GM19099 (cell line): ENCODE measurements at regions not wholly inside any gene's neighbourhood (a gene's known extent, or its start where the extent isn't known, plus 50 kb on each side); places are given as distances from the start of the nearest gene placed in this dataset.

ENCODE experiments used
- POLR2A ChIP-seq: IDR thresholded peaks from 3 replicates; pipeline ENCODE4 v1.6.1; 2011; ENCODE audit warnings: low read depth; ENCODE audit not compliant: insufficient read length; ENCODE audit errors: extremely low read depth

DNA sequence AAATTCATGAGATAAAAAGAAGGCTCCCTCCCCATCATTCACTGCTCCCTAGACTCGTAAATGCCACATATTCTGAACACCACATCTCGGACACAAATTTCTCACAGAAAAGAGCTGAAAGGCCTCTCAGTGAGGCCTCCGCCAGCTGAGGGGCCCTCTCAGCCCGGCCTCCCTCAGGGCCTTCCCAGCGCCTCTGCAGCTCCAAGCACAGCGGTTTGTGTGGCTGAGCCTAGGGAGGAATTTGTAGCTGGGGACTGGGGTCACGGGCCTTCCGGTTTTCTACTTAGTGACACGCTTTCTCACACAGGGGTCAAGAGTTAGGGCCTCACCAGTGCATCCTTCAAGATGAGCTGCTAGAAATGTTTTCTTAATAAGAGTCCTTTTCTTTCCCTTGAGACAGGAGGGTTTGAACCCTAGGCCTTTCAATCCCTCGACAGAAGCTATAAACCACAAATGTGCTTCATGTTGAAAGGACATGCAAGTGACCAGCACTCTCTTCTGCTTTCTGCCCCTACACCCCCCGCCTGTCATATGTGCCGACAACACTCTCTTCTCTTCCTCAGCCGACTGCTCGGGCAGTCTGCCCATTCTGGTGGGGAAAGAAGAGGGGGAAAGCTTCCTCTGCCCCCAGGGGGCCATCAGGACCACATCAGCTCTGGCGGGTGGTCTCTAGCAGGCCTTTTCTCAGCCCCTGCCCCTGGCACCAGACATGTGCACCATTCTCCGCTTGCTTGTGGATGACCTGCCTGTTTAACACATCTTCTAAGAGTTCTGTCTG is 104.9 kb downstream of the CHIC2 start:
- TF ChIP-seq POLR2A = no peak

DNA sequence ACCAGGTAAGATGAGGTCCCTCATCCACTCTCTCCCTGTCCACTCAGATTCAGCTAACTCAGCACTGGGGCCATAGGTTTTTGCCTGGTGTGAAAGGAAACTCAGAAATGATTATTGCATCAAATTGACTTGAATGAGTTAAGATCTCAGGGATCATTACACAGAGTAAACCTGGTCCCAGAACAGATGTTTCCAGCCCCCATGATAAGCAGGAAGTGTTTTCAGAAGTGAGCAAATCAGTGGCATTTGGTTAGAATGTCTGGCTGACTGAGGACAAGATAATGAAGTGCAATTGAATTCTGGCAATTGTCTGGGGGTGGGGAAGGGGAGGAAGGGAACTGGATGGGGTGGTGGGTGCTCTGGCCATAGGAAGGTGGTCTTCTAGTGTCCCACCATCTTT is 108.0 kb downstream of the CHIC2 start:
- no peak for TF ChIP-seq POLR2A

DNA sequence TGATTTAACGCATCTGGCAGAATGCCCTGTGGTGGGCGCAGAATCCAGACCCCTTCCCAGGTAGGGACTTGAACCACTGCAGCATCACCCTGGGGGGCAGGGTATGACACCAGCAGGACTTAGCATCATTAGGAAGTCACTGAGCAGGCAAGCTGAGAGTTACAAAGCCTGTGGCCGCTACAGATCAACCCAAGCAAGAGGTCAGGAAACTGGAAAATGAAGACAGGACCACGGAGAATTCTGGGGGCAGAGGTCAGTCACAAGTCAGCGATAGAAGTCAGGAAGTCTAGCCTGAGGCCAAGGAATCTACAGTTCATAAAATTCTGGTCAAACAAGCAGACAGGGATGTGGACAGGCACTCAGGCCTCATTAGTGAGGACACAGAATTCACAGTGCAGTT is 108.4 kb downstream of the CHIC2 start:
- no peak for TF ChIP-seq POLR2A

DNA sequence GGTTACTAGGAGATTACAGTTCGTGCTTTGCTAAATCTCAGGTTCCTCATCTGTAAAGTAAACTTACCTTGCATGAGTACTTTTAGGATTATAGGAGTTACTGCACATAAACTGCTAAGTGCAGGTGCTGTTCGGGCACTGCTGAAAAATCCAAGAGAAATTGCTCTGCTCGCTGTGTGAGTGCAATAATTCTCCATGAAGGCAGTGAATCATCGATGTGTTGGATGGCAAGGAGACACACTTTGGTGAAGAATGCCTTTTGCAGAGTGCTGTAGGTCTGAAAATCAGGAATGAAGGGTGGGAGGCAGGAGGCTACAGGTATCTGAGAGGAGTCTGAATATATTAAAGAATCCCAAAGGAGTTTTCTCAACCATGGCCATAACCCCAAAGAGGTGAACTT is 113.0 kb downstream of the CHIC2 start:
- TF ChIP-seq POLR2A = no peak

DNA sequence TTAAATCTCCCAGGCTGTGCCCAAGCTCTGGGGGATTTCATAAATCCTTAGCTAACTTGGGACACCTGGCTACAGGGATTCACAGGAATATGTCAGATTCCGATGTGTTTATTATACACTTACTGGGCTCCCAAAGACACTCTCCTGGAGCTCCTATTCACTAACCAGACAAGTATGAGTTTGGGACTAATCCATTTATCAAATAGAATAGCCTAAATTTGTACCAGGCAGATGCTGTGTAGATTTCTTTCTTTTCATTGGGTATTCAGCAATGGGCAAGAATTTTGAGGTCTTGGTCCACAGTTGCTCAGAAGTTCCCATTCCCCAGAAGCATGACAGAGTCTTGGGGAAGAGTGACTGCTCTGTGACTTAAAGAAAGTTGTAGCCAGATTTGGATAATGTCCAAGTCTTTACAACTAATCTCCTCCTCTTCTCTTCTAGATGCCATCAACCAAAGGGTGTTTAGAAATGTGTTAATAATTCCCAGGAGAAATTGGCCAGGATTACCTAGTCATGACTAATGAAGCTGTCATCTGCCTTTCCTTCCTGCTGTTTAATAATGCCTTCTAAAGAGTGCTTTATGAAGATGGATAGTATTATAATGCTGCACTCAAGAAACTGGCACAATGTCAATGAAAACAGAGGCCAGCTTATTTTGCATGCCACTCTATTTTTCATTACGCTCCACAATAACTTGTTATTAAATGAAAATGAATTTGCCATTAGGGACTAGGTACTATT is 120.9 kb downstream of the CHIC2 start:
- TF ChIP-seq POLR2A = no peak

- no peak for TF ChIP-seq POLR2A
Observed at GRCh38 chr4:53942712-53943111, 121.7 kb downstream of the CHIC2 start.

GRCh38 chr4:53941331-53941730 is 123.1 kb downstream of the CHIC2 start:
- no peak for TF ChIP-seq POLR2A

- TF ChIP-seq POLR2A = no peak
Observed at GRCh38 chr4:53937918-53938317, 126.5 kb downstream of the CHIC2 start.

DNA sequence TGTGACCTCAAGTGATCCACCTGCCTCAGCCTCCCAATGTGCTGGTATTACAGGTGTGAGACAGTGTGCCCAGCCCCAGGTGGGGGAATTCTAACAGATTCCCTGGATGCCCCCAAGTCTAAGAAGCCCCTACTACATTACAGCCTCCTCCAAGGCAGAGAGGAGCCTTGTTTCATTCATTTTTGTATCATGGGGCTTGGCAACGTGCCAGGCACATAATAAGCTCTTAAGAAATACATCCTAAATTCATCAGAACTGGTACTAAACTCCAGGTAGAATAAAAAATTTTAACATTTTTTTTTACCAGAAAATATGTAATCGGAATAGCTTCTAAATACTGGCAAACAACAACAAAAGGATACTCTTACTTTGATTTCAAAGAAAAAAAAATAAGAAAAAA is 127.1 kb downstream of the CHIC2 start:
- TF ChIP-seq POLR2A = no peak

DNA sequence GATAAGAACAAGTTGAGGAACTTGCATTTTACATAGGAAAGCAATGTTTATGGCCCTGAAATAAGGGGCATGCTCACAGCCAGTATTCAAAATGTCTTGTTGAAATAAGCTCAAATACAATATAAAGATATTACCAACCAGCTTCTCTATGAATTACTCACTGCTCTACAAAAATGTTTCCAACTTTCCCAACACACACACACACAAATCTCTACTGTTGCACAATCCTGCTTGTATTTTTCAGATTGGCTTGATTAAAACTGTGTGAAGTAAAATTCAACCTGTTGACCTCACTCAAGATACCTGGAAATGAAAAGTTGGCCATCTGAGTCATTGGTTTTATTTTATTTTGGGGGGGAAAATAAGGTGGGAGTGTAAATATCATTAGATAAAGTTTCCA is 128.6 kb downstream of the CHIC2 start:
- TF ChIP-seq POLR2A = no peak

DNA sequence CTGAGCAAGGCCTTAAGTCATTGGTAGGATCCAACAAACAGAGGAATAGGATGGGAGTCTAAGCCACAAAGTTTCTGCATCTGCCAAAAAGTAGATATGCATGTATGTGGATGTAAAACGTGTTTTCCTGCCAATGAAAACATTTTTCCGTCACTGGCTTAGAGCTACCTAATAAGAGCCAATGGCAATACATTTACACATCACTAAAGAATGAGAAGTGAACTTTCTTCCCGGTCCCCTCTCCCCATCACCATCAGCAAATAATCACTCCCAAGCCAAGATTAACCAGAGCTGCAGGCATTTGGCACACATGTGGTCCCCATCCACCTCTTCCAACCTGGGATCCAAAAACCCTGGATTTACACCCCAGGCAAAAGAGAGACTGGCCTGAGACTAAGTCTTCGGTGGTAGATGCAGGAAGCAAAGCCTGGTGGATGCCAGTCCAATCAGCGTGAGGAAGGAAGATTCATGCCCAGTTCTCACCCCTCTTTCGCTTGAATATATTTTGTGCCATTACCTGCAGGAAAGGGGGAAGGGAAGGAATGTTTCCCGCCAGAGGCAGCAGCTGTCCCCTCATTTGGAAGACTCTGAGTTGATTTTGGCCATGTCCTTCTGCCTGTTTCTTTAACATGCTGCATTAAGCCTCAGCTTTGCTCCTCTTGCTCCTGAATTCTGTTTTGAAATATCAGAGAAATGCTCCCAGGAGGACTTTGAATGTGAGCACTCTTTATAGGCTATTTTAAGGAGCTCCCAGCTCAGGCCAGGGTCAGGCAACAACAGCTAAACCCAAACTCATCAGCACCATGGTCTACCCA is 131.4 kb downstream of the CHIC2 start:
- TF ChIP-seq POLR2A = no peak

DNA sequence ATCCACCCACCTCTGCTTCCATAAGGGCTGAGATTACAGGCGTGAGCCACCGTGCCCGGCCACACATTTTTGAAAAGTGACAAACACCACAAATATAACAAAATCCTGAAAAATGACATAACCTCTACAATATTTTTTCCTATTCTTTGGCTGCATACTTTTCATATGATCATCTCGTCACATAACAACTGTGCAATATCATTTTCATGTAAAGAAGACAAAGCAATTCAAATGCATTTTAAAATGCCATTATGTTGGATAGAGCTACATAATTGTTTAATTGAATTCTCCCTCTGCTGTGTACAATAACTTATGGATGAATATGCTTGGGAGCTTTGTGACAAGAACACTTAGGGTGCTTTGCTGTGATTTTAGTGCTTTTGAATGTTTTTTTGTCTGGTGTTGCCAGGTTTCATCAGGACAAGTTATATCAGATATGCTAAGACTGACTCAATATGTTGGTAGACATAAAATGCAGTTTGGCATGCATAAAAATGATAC is 132.9 kb downstream of the CHIC2 start:
- no peak for TF ChIP-seq POLR2A

GRCh38 chr4:53929955-53930798 is 134.2 kb downstream of the CHIC2 start:
- no peak for TF ChIP-seq POLR2A

DNA sequence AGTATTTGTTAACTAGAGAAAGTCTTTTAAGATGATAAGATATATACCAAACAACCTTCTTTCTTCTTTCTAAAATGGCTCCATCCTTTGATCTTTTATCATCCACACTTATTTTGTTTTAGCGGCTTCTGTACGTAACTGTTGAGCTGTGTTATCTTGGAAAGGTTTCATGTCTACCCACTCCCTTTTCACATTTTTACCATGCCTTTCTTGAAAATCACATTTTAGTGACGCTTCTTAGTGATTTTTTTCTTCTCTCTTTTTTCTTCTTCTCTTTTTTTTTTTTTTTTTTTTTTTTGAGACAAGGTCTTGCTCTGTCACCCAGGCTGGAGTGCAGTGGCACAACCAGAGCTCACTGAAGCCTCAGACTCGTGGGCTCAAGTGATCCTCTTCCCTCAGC is 135.1 kb downstream of the CHIC2 start:
- no peak for TF ChIP-seq POLR2A
